GM13976 (cell line): ENCODE measurements at regions not wholly inside any gene's neighbourhood (a gene's known extent, or its start where the extent isn't known, plus 50 kb on each side); places are given as distances from the start of the nearest gene placed in this dataset.

Experiments
- DNase-seq: peaks from one replicate; pipeline ENCODE4 v3.0.0; 2012; ENCODE audit warnings: low spot score
- CTCF ChIP-seq: IDR thresholded peaks from 2 replicates; pipeline ENCODE4 v1.5.1; 2012; ENCODE audit warnings: borderline replicate concordance, mild to moderate bottlenecking; ENCODE audit not compliant: insufficient read depth; ENCODE audit errors: extremely low read depth, missing control alignments, control extremely low read depth
- in situ Hi-C: fragments of 300-500 bp; cut with MboI; formaldehyde crosslinking; loops from one replicate; pipeline ENCODE4 v1.12.0; 2022; ENCODE audit warnings: low sequenced_read_pairs, mixed read lengths, inconsistent platforms; ENCODE audit not compliant: unreplicated experiment

- no peak for DNase-seq
- no peak for TF ChIP-seq CTCF
- in situ Hi-C loops, result no loop called here
Observed at GRCh38 chr6:134657751-134658527, 292.0 kb downstream of the ALDH8A1 start.

- in situ Hi-C loops, result no loop called here
- no peak for DNase-seq
- no peak for TF ChIP-seq CTCF
Observed at GRCh38 chr6:134657343-134657742, 292.6 kb downstream of the ALDH8A1 start.

GRCh38 chr6:134654751-134655150 is 295.1 kb downstream of the ALDH8A1 start:
- no peak for DNase-seq
- TF ChIP-seq CTCF, result no peak
- in situ Hi-C loops, result no loop called here

- no peak for TF ChIP-seq CTCF
- DNase-seq, result no peak
- in situ Hi-C loops, result no loop called here
Observed at GRCh38 chr6:134651519-134651918, 298.4 kb downstream of the ALDH8A1 start.

GRCh38 chr6:134647861-134648260 is 302.0 kb downstream of the ALDH8A1 start:
- in situ Hi-C loops, result loop anchor here (10.0 kb wide), 1 partner anchor 483 kb away; no protein-coding TSS in a partner anchor
- DNase-seq, result no peak
- no peak for TF ChIP-seq CTCF

- no peak for DNase-seq
- in situ Hi-C loops, result loop anchor here (10.0 kb wide), 1 partner anchor 478 kb away; no protein-coding TSS in a partner anchor
- no peak for TF ChIP-seq CTCF
Observed at GRCh38 chr6:134642819-134643218, 307.1 kb downstream of the ALDH8A1 start.
